MM.1S (cell line): ENCODE measurements at regions not wholly inside any gene's neighbourhood (a gene's known extent, or its start where the extent isn't known, plus 50 kb on each side); places are given as distances from the start of the nearest gene placed in this dataset.

Source experiments
- DNase-seq: peaks from one replicate; pipeline ENCODE4 v3.0.0-alpha.2; 2015
- H2AFZ ChIP-seq: fragments of 300-600 bp; sonication (generic); 2 replicates; pipeline ENCODE4 v1.6.0; 2016; ENCODE audit warnings: antibody characterized with exemption, low read length
- H3F3A ChIP-seq: fragments of 300-600 bp; sonication (generic); 2 replicates; pipeline ENCODE4 v1.6.1; 2016; ENCODE audit warnings: mild to moderate bottlenecking, antibody characterized with exemption, low read length, moderate library complexity, mixed read lengths; ENCODE audit not compliant: insufficient read depth
- H3K27ac ChIP-seq: fragments of 300-600 bp; sonication (generic); 2 replicates; pipeline ENCODE4 v1.5.1; 2016; ENCODE audit warnings: mild to moderate bottlenecking, low read length
- H3K27me3 ChIP-seq: fragments of 300-600 bp; sonication (generic); replicated peaks from 2 replicates; pipeline ENCODE4 v1.6.0; 2016; ENCODE audit warnings: low read length; ENCODE audit not compliant: insufficient read depth
- H3K36me3 ChIP-seq: fragments of 300-600 bp; sonication (generic); replicated peaks from 2 replicates; pipeline ENCODE4 v1.6.1; 2016; ENCODE audit warnings: mild to moderate bottlenecking, low read length, mixed read lengths; ENCODE audit not compliant: insufficient read depth
- H3K4me1 ChIP-seq: fragments of 300-600 bp; sonication (generic); 2 replicates; pipeline ENCODE4 v1.6.1; 2016; ENCODE audit warnings: low read length, mixed read lengths
- H3K4me2 ChIP-seq: fragments of 300-600 bp; sonication (generic); 2 replicates; pipeline ENCODE4 v1.6.0; 2016; ENCODE audit warnings: low read depth, low read length
- H3K4me3 ChIP-seq: fragments of 300-600 bp; sonication (generic); 2 replicates; pipeline ENCODE4 v1.5.1; 2016; ENCODE audit warnings: low read length, mixed read lengths
- H3K79me2 ChIP-seq: fragments of 300-600 bp; sonication (generic); 2 replicates; pipeline ENCODE4 v1.6.1; 2016; ENCODE audit warnings: mixed run types, low read length, mixed read lengths
- H3K9ac ChIP-seq: fragments of 300-600 bp; sonication (generic); 2 replicates; pipeline ENCODE4 v1.6.1; 2016; ENCODE audit warnings: low read length, mixed read lengths
- H3K9me2 ChIP-seq: fragments of 300-600 bp; sonication (generic); replicated peaks from 2 replicates; pipeline ENCODE4 v1.6.1; 2016; ENCODE audit warnings: mild to moderate bottlenecking, low read length, mixed read lengths; ENCODE audit not compliant: insufficient read depth
- H3K9me3 ChIP-seq: fragments of 300-600 bp; sonication (generic); replicated peaks from 2 replicates; pipeline ENCODE4 v1.6.1; 2016; ENCODE audit warnings: mild to moderate bottlenecking, low read length, mixed read lengths; ENCODE audit not compliant: insufficient read depth
- H4K20me1 ChIP-seq: fragments of 300-600 bp; sonication (generic); 2 replicates; pipeline ENCODE4 v1.6.1; 2016; ENCODE audit warnings: mild to moderate bottlenecking, low read length, moderate library complexity, mixed read lengths; ENCODE audit not compliant: insufficient read depth
- CTCF ChIP-seq: fragments of 300-600 bp; sonication (generic); IDR thresholded peaks from 2 replicates; pipeline ENCODE4 v1.5.1; 2016; ENCODE audit warnings: antibody characterized with exemption, low read length, mixed read lengths
- EZH2 ChIP-seq: fragments of 300-600 bp; sonication (generic); optimal IDR thresholded peaks from 2 replicates; pipeline ENCODE3; 2017; ENCODE audit warnings: low read depth, mild to moderate bottlenecking, antibody characterized with exemption, low read length, mixed read lengths
- EZH2phosphoT487 ChIP-seq: fragments of 300-600 bp; sonication (generic); IDR thresholded peaks from 2 replicates; pipeline ENCODE4 v1.6.1; 2018; ENCODE audit warnings: antibody characterized with exemption, low read length

- H2AFZ ChIP-seq = no peak overlapping the region
- H3K9me2 ChIP-seq = no peaks in the 10 kb centered on the region
- no peak for DNase-seq
- H3K27ac ChIP-seq = no peak overlapping the region
- H3K4me3 ChIP-seq = no peak overlapping the region
- no peaks in the 10 kb centered on the region for H4K20me1 ChIP-seq
- H3K27me3 ChIP-seq = no peaks in the 10 kb centered on the region
- H3K9ac ChIP-seq = no peak overlapping the region
- no peaks in the 10 kb centered on the region for H3K36me3 ChIP-seq
- H3K9me3 ChIP-seq = no peaks in the 10 kb centered on the region
- H3K4me1 ChIP-seq = no peaks in the 10 kb centered on the region
- no peak for TF ChIP-seq CTCF
- no peak for TF ChIP-seq EZH2
- TF ChIP-seq EZH2phosphoT487 = no peak
- H3K4me2 ChIP-seq = no peak overlapping the region
- no peaks in the 10 kb centered on the region for H3F3A ChIP-seq
- H3K79me2 ChIP-seq = no peaks in the 10 kb centered on the region
These were observed 408.9 kb upstream of the SEMA3D start for GRCh38 chr7:85595750-85596178.

GRCh38 chr7:85593355-85593754 lies 406.5 kb upstream of the SEMA3D start:
- Histone ChIP-seq H4K20me1 (no peaks in the 10 kb centered on the region), H3K27me3 (no peaks in the 10 kb centered on the region), H3K27ac (no peak overlapping the region), H3K79me2 (no peaks in the 10 kb centered on the region), H3K4me3 (no peak overlapping the region), H3F3A (no peaks in the 10 kb centered on the region), H2AFZ (no peak overlapping the region), H3K9ac (no peak overlapping the region), H3K4me2 (no peak overlapping the region), H3K36me3 (no peaks in the 10 kb centered on the region), H3K9me2 (no peaks in the 10 kb centered on the region), H3K9me3 (no peaks in the 10 kb centered on the region), H3K4me1 (no peaks in the 10 kb centered on the region)
- no peak for DNase-seq
- TF ChIP-seq EZH2 (no peak), EZH2phosphoT487 (no peak), CTCF (no peak)

GRCh38 chr7:85587785-85588184 lies 400.9 kb upstream of the SEMA3D start:
- no peak for DNase-seq
- no peak for TF ChIP-seq EZH2
- TF ChIP-seq EZH2phosphoT487 = no peak
- TF ChIP-seq CTCF = no peak
- H2AFZ ChIP-seq = no peak overlapping the region
- no peaks in the 10 kb centered on the region for H3K79me2 ChIP-seq
- H3F3A ChIP-seq = no peaks in the 10 kb centered on the region
- no peak overlapping the region for H3K4me3 ChIP-seq
- H3K9ac ChIP-seq = no peak overlapping the region
- H3K9me2 ChIP-seq = no peaks in the 10 kb centered on the region
- H3K9me3 ChIP-seq = no peaks in the 10 kb centered on the region
- no peak overlapping the region for H3K4me2 ChIP-seq
- H3K36me3 ChIP-seq = no peaks in the 10 kb centered on the region
- H4K20me1 ChIP-seq = no peaks in the 10 kb centered on the region
- H3K27ac ChIP-seq = no peak overlapping the region
- no peaks in the 10 kb centered on the region for H3K4me1 ChIP-seq
- H3K27me3 ChIP-seq = no peaks in the 10 kb centered on the region
